Type B pancreatic cell (in vitro differentiated cells): ENCODE measurements at regions not wholly inside any gene's neighbourhood (a gene's known extent, or its start where the extent isn't known, plus 50 kb on each side); places are given as distances from the start of the nearest gene placed in this dataset.
"Not testable (repeated sequence)": the region's sequence is repeated elsewhere in the genome, so short reads cannot be mapped to it uniquely, and the experiment has no call there.

Experiments
- DNase-seq: peaks from one replicate; pipeline ENCODE4 v3.0.0; 2021; ENCODE audit warnings: mixed read lengths; ENCODE audit not compliant: unreplicated experiment; ENCODE audit errors: extremely low spot score
- H3K27ac Mint-ChIP-seq: 2 replicates; pipeline ENCODE4 v1.8.0; 2021; ENCODE audit warnings: mild to moderate bottlenecking, mixed read lengths
- H3K27me3 Mint-ChIP-seq: 2 replicates; pipeline ENCODE4 v1.8.0; 2021; ENCODE audit warnings: mixed read lengths
- H3K36me3 Mint-ChIP-seq: 2 replicates; pipeline ENCODE4 v1.8.0; 2021; ENCODE audit warnings: mixed read lengths
- H3K4me1 Mint-ChIP-seq: one replicate; pipeline ENCODE4 v1.8.0; 2021; ENCODE audit warnings: mixed read lengths; ENCODE audit not compliant: unreplicated experiment
- H3K4me3 Mint-ChIP-seq: 2 replicates; pipeline ENCODE4 v1.8.0; 2021; ENCODE audit warnings: mild to moderate bottlenecking, mixed read lengths
- H3K9me3 Mint-ChIP-seq: 2 replicates; pipeline ENCODE4 v1.8.0; 2021; ENCODE audit warnings: mixed read lengths
- TF ChIP-seq, protein P1 (sequence below): fragments of 200-600 bp; sonication (generic); conservative IDR thresholded peaks from 2 replicates; pipeline ENCODE4 v1.5.0; 2021; ENCODE audit warnings: antibody characterized with exemption, mild to moderate bottlenecking

DNA sequence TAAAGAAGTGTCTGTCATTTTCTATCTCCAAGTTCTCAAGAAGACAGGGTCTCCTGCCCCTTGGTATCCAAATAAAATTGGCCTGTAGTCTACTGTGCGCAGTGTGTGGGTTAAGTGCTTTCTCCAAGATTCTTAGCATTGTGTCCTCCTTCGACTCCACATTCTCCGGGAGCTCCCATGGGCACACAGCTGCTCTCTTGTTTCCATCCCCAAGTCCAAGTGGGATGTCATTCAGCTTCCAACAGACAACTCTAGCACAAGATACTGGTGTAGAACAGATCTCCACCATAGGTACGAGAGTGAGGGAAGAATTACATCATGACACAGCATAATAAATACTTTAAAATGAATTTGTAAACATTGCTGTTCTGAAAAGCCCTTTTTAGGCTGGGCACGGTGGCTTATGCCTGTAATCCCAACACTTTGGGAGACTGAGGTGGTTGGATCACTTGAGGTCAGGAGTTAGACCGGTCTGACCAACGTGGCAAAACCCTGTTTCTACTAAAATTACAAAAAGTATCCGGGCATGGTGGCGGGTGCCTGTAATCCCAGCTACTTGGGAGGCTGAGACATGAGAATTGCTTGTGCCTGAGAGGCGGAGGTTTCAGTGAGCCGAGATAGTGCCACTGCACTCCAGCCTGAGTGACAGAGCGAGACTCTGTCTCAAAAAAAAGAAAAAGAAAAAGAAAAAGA is 196.2 kb downstream of the C9orf152 start:
- peaks cover 8% of the 10 kb centered on the region for H3K9me3 Mint-ChIP-seq
- H3K36me3 Mint-ChIP-seq, result peaks cover under 1% of the 10 kb centered on the region
- H3K4me1 Mint-ChIP-seq, result peaks cover 8% of the 10 kb centered on the region
- no peak for DNase-seq
- no peaks in the 10 kb centered on the region for H3K27me3 Mint-ChIP-seq
- no peak overlapping the region for H3K4me3 Mint-ChIP-seq
- TF ChIP-seq, protein P1, sequence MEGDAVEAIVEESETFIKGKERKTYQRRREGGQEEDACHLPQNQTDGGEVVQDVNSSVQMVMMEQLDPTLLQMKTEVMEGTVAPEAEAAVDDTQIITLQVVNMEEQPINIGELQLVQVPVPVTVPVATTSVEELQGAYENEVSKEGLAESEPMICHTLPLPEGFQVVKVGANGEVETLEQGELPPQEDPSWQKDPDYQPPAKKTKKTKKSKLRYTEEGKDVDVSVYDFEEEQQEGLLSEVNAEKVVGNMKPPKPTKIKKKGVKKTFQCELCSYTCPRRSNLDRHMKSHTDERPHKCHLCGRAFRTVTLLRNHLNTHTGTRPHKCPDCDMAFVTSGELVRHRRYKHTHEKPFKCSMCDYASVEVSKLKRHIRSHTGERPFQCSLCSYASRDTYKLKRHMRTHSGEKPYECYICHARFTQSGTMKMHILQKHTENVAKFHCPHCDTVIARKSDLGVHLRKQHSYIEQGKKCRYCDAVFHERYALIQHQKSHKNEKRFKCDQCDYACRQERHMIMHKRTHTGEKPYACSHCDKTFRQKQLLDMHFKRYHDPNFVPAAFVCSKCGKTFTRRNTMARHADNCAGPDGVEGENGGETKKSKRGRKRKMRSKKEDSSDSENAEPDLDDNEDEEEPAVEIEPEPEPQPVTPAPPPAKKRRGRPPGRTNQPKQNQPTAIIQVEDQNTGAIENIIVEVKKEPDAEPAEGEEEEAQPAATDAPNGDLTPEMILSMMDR, result no peak
- H3K27ac Mint-ChIP-seq, result no peak overlapping the region

DNA sequence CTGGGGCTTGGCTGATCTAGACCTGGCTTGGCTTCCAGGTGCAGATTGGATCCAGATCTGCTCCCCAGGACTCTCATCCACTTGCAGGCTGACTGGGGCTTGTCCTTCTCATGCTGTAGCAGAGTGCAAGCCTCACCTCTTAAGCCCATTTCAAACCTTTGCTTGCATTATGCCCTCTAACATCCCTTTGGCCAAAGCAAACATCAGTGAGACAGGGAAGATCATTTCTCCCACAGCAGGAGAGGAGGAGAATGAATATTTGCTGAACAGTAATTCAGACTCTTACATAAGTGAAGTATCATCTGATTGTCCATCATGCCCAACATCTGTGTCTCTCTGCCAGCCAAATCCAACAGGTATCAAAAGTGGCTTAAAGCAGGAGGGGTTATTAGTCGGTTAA is 194.9 kb downstream of the C9orf152 start:
- Mint-ChIP-seq H3K27ac (no peak overlapping the region), H3K4me3 (no peak overlapping the region), H3K27me3 (no peaks in the 10 kb centered on the region), H3K9me3 (no peaks in the 10 kb centered on the region), H3K36me3 (peaks cover 4% of the 10 kb centered on the region), H3K4me1 (peaks cover 8% of the 10 kb centered on the region)
- TF ChIP-seq, protein P1, result no peak
- DNase-seq, result no peak

GRCh38 chr9:110015759-110016158 is 192.2 kb downstream of the C9orf152 start:
- peaks cover 4% of the 10 kb centered on the region for H3K36me3 Mint-ChIP-seq
- peaks cover 8% of the 10 kb centered on the region for H3K4me1 Mint-ChIP-seq
- TF ChIP-seq, protein P1, result no peak
- no peak for DNase-seq
- no peaks in the 10 kb centered on the region for H3K27me3 Mint-ChIP-seq
- H3K9me3 Mint-ChIP-seq, result no peaks in the 10 kb centered on the region
- no peak overlapping the region for H3K27ac Mint-ChIP-seq
- H3K4me3 Mint-ChIP-seq, result no peak overlapping the region

DNA sequence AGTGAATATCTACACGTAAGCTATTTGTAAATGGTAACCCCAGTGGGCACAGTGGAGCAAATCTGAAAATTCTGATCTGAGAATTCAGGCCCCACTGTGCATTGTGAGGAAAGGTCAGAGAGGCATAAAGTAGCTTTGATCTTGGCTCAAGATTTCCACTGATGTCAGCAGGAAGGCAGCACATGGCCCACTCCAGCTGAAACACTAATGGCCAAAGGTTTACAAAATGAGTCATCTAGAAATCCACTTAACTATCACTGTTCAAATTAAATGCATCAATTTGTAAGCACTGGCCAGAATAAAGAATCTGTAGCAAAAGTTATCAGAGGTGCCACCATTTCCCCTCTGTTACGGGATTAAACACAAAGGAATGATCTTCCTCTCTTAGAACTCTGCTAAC is 191.6 kb downstream of the C9orf152 start:
- no peak for DNase-seq
- Mint-ChIP-seq H3K9me3 (no peaks in the 10 kb centered on the region), H3K36me3 (peaks cover 4% of the 10 kb centered on the region), H3K4me3 (no peak overlapping the region), H3K4me1 (peaks cover 8% of the 10 kb centered on the region), H3K27ac (no peak overlapping the region), H3K27me3 (no peaks in the 10 kb centered on the region)
- TF ChIP-seq, protein P1, result no peak

- not testable (repeated sequence) for DNase-seq, H3K9me3 Mint-ChIP-seq, H3K27me3 Mint-ChIP-seq, H3K36me3 Mint-ChIP-seq, H3K4me3 Mint-ChIP-seq, H3K27ac Mint-ChIP-seq
- peaks cover 12% of the 10 kb centered on the region for H3K4me1 Mint-ChIP-seq
These were observed 187.7 kb downstream of the C9orf152 start for GRCh38 chr9:110020216-110020615.

DNA sequence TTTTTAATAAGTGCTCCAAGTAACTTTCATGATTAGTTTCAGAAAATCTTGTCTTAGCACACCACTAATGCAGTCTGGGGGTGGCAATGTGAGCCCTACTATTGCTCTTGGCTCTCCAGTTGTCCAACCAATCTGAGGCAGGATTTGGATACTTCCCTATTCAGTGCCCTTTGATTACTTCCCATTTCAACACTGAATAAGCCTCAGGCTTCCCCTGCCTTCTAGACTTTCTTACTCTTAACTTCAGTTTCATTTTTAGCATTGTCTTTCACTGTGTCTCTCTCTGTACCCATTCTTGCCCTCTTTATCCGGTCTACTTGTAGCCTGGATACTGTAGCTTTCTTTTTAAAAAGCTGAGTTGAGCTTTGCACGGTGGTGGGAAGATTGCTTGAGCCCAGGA is 186.1 kb downstream of the C9orf152 start:
- peaks cover 4% of the 10 kb centered on the region for H3K36me3 Mint-ChIP-seq
- H3K4me3 Mint-ChIP-seq, result no peak overlapping the region
- H3K27me3 Mint-ChIP-seq, result no peaks in the 10 kb centered on the region
- H3K9me3 Mint-ChIP-seq, result no peaks in the 10 kb centered on the region
- TF ChIP-seq, protein P1, result no peak
- DNase-seq, result no peak
- no peak overlapping the region for H3K27ac Mint-ChIP-seq
- peaks cover 4% of the 10 kb centered on the region for H3K4me1 Mint-ChIP-seq

DNA sequence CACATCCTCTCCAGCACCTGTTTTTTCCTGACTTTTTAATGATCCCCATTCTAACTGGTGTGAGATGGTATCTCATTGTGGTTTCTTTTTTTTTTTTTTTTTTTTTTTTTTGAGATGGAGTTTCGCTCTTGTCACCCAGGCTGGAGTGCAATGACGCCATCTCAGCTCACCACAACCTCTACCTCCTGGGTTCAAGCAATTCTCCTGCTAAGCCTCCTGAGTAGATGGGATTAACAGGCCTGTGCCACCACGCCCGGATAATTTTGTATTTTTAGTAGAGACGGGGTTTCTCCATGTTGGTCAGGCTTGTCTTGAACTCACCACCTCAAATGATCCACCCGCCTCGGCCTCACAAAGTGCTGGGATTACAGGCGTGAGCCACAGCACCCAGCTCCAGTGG is 184.7 kb downstream of the C9orf152 start:
- H3K4me1 Mint-ChIP-seq, result peaks cover 16% of the 10 kb centered on the region
- not testable (repeated sequence) for H3K36me3 Mint-ChIP-seq, H3K4me3 Mint-ChIP-seq, H3K27me3 Mint-ChIP-seq, DNase-seq, H3K9me3 Mint-ChIP-seq, H3K27ac Mint-ChIP-seq
